ENCODE measurements at regions not wholly inside any gene's neighbourhood (a gene's known extent, or its start where the extent isn't known, plus 50 kb on each side); places are given as distances from the start of the nearest gene placed in this dataset.
"Not testable (repeated sequence)": the region's sequence is repeated elsewhere in the genome, so short reads cannot be mapped to it uniquely, and the experiment has no call there.

DNA sequence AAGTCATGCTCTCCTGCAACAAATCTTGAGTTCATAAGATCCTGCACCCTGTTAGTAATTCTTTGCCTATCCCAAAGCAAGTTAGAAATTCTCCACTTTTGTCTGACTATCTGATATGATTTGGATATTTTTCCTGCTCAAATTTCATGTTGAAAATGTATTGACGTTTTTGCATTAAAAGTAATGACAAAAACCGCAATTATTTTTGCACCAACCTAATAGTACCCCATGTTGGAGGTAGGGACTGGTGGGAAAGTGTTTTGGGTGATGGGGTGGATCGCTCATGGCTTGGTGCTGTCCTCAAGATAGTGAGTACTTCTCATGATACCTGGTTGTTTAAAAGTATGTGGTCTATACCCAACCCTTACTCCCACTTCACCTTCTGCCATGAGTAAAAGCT is 713.4 kb downstream of the CDH18 start:
- no peak for DNase-seq

DNA sequence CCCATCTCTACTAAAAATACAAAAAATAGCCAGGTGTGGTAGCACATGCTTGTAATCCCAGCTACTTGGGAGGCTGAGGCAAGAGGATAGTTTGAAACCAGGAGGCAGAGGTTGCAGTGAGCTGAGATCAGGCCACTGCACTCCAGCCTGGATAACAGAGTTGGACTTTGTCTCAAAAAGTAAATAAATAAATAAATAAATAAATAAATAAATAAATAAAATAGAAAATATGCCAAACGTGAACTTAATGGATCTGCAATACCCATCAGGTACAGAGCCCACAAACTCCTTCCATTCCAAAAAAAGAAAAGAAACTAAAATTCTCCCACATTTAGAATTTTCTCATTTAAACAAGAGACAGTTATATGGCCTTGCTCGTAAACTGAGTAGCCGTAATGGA is 702.7 kb downstream of the CDH18 start:
- DNase-seq, result no peak

GRCh38 chr5:19287548-19288277 is 700.3 kb downstream of the CDH18 start:
- DNase-seq, result not testable (repeated sequence)

- DNase-seq, result not testable (repeated sequence)
Observed at GRCh38 chr5:19288311-19288710, 699.7 kb downstream of the CDH18 start.

GRCh38 chr5:19297934-19298333 is 690.1 kb downstream of the CDH18 start:
- no peak for DNase-seq

DNA sequence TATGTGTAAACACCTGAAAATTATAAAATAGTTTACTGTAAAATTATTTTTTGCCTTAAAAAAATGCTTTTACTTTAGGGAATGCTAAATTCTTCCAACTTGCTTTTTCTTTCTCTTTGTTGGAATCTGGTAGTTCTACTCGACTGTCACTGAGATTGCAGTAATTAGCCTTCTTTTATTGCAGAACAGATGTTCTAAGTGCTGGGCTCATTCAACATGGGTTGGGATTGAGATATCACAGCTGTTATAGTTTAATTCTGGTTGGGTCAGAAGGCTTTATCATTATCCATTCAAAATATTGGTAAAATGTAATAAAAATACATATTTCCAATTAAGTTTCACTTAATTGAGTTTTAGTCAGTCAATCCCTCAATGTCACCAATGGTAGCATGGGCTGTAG is 686.7 kb downstream of the CDH18 start:
- no peak for DNase-seq

- DNase-seq, result no peak
Observed at GRCh38 chr5:19314840-19315239, 673.2 kb downstream of the CDH18 start.

- DNase-seq, result no peak
Observed at GRCh38 chr5:19319252-19319651, 668.7 kb downstream of the CDH18 start.

- no peak for DNase-seq
Observed at GRCh38 chr5:19322716-19323485, 665.1 kb downstream of the CDH18 start.

GRCh38 chr5:19334278-19334677 is 653.7 kb downstream of the CDH18 start:
- no peak for DNase-seq

- DNase-seq, result no peak
Observed at GRCh38 chr5:19342942-19343341, 645.1 kb downstream of the CDH18 start.

- no peak for DNase-seq
Observed at GRCh38 chr5:19352120-19352519, 635.9 kb downstream of the CDH18 start.

DNA sequence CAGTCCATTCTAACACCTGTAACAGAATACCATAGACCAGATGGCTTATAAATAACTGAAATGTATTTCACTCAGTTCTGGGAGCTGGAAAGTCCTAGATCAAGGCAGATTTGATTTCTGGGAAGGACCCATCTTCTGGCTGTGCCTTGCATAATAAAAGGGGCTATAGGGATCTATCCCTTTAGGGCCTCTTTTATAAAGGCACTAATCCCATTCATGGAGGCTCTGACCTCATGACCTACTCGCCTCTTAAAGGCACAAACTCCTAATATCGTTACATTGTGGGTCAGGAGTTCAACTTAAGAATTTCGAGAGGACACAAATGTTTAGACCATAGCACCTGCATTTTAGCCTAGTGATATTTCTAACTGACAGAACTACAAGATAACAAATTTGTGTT is 619.0 kb downstream of the CDH18 start:
- no peak for DNase-seq

DNA sequence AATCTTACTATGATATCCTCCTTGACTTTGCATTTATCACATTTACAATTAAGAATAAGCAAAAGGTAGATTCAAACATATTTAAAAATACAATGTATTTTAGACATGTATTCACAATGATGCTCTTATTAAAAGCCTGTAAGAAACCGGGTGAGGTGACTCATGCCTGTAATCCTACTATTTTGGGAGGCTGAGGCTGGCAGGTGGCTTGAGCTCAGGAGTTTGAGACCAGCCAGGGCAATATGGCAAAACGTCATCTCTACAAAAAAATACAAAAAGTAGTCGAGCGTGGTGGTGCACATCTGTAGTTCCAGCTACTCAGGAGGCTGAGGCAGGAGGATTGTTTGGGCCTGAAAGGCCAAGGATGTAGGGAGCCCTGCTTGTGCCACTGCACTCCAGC is 618.4 kb downstream of the CDH18 start:
- DNase-seq, result no peak

DNA sequence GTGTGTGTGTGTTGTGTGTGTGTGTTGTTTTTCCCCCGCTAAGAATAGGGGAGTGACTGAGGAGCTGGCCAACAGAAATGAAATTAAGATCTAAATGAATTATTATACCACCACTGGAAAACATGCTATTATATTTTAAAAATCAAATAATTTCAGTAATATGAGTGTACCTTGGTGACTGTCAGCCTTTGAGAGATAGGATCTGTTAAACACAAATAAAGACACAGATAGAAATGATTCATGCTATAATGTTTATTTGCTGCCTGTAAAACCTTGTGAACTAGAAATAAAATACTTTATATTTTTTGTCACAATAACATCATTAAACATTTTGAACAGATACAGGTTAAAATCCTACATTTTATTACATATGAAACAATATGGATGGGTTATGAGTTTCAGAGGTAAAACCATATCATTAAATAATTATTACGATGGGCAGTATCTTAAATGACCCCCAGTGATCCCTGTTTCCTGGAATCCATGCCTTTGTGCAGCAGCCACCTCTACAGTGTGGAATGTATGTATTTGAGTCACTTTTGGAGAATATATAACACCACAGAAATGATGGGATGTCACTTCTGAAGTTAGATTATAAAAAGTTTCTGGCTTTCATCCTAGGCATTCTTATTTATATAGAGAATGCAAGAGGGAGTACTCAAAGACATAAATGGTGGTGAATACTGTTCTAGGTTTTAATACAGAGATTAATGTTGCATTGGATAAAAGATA is 617.2 kb downstream of the CDH18 start:
- DNase-seq, result no peak

GRCh38 chr5:19388391-19388790 is 599.6 kb downstream of the CDH18 start:
- no peak for DNase-seq

- DNase-seq, result no peak
Observed at GRCh38 chr5:19401032-19401431, 587.0 kb downstream of the CDH18 start.

- no peak for DNase-seq
Observed at GRCh38 chr5:19406576-19407365, 581.2 kb downstream of the CDH18 start.

GRCh38 chr5:19408149-19408548 is 579.9 kb downstream of the CDH18 start:
- DNase-seq, result no peak

- no peak for DNase-seq
Observed at GRCh38 chr5:19411936-19412335, 576.1 kb downstream of the CDH18 start.

Data from activated CD4-positive, CD25-positive, alpha-beta regulatory T cell (primary cell).